HepG2 (cell line): ENCODE measurements at regions not wholly inside any gene's neighbourhood (a gene's known extent, or its start where the extent isn't known, plus 50 kb on each side); places are given as distances from the start of the nearest gene placed in this dataset.

ENCODE experiments used
- ATAC-seq: fragments of 200-7000 bp; cut with Tn5 transposase; 3 replicates; pipeline ENCODE4 v1.9.1; 2020; ENCODE audit warnings: mild to moderate bottlenecking, moderate library complexity
- BruUV-seq: library from RNA; stranded (reverse); fragments of 400-500 nt; replicated peaks from 2 replicates; lab custom pipeline; 2021; lab: Mats Ljungman, UMichigan
- CTCF ChIA-PET: fragments of 300-600 bp; formaldehyde crosslinking; extraction: SDS; loops from one replicate; lab custom pipeline; 2021; ENCODE audit warnings: low total read pairs, inconsistent platforms, low intra/inter-chr PET ratio; lab: Yijun Ruan, JAX
- POLR2A ChIA-PET: fragments of 350-600 bp; sonication (Branson Sonifier 250); formaldehyde crosslinking; loops from one replicate; lab custom pipeline; 2020; ENCODE audit warnings: antibody characterized with exemption, inconsistent platforms; lab: Yijun Ruan, JAX
- DNase-seq: peaks from one replicate; pipeline ENCODE4 v3.0.0-alpha.2; 2015; ENCODE audit warnings: low spot score
- FAIRE-seq: peaks from 3 replicates; lab custom pipeline; 2011; peaks lifted over from hg19 to GRCh38; lab: Jason Lieb, UNC
- H2AFZ ChIP-seq: one replicate; pipeline ENCODE4 v1.6.1; 2011; ENCODE audit warnings: low read length, inconsistent platforms
- H3K27ac ChIP-seq: fragments of 300-600 bp; 3 replicates; pipeline ENCODE4 v1.8.0; 2011; ENCODE audit warnings: mixed run types, mild to moderate bottlenecking, mixed read lengths, low read length, inconsistent platforms; ENCODE audit not compliant: insufficient read depth; ENCODE audit errors: extremely low read length
- H3K27me3 ChIP-seq, 2 experiments: fragments of 200-600 bp in 1 of 2; 2 replicates in 1 of 2; 3 replicates in 1 of 2; pipeline versions ENCODE4 v1.6.0 to v1.8.0; 2011; ENCODE audit warnings: low read length in 2 of 2, mild to moderate bottlenecking in 2 of 2, moderate library complexity in 2 of 2, inconsistent platforms in 1 of 2; ENCODE audit not compliant: insufficient read depth in 2 of 2, control insufficient read depth in 1 of 2
- H3K36me3 ChIP-seq, 2 experiments: fragments of 200-600 bp in 1 of 2; replicated peaks in 1 of 2; 2 replicates in 1 of 2; 3 replicates in 1 of 2; pipeline versions ENCODE4 v1.5.1 to v1.8.0; 2011; ENCODE audit warnings: low read length in 2 of 2, inconsistent platforms in 1 of 2; ENCODE audit not compliant: insufficient read depth in 2 of 2, control insufficient read depth in 1 of 2
- H3K4me1 ChIP-seq: 2 replicates; pipeline ENCODE4 v1.5.1; 2012; ENCODE audit warnings: low read length, inconsistent platforms; ENCODE audit not compliant: insufficient read depth
- H3K4me2 ChIP-seq: 2 replicates; pipeline ENCODE4 v1.6.0; 2011; ENCODE audit warnings: low read depth, low read length, inconsistent platforms
- H3K4me3 ChIP-seq, 3 experiments: fragments of 200-600 bp in 1 of 3; sonication (generic), shearing (Covaris generic) in 1 of 3; replicated peaks in 1 of 3; 2 replicates each; pipeline ENCODE4 v1.5.1; 2011 to 2016; ENCODE audit warnings: low read length in 3 of 3, inconsistent platforms in 2 of 3, low read depth in 2 of 3, mild to moderate bottlenecking in 2 of 3, control low read depth in 1 of 3, mixed read lengths in 1 of 3; ENCODE audit not compliant: insufficient read depth in 1 of 3
- H3K79me2 ChIP-seq: one replicate; pipeline ENCODE4 v1.6.1; 2011; ENCODE audit warnings: low read length, inconsistent platforms; ENCODE audit not compliant: insufficient read depth
- H3K9ac ChIP-seq: 2 replicates; pipeline ENCODE4 v1.6.0; 2011; ENCODE audit warnings: mild to moderate bottlenecking, low read depth, low read length, inconsistent platforms; ENCODE audit not compliant: insufficient read depth
- H3K9me3 ChIP-seq: 2 replicates; pipeline ENCODE4 v1.5.1; 2012; ENCODE audit warnings: mild to moderate bottlenecking, low read length
- H4K20me1 ChIP-seq: 2 replicates; pipeline ENCODE4 v1.6.0; 2011; ENCODE audit warnings: inconsistent platforms, mild to moderate bottlenecking, low read length, moderate library complexity; ENCODE audit not compliant: insufficient read depth
- FOXA3 ChIP-seq: IDR thresholded peaks from 2 replicates; pipeline ENCODE4 v1.6.1; 2016; ENCODE audit warnings: missing genetic modification reagents, missing compliant biosample characterization
- KDM5A ChIP-seq: fragments of 200-600 bp; sonication (generic); IDR thresholded peaks from 2 replicates; pipeline ENCODE4 v1.7.0; 2018; ENCODE audit warnings: antibody characterized with exemption, mild to moderate bottlenecking, low read length, borderline replicate concordance
- KLF6 ChIP-seq: IDR thresholded peaks from 2 replicates; pipeline ENCODE4 v1.8.0; 2016; ENCODE audit warnings: missing biosample characterization, missing genetic modification reagents
- PAWR ChIP-seq: sonication (generic); formaldehyde crosslinking; IDR thresholded peaks from 2 replicates; pipeline ENCODE4 v1.4.0; 2020; ENCODE audit warnings: missing genetic modification reagents, mild to moderate bottlenecking, borderline replicate concordance
- RBAK ChIP-seq: sonication (generic); formaldehyde crosslinking; IDR thresholded peaks from 2 replicates; pipeline ENCODE4 v1.5.1; 2020; ENCODE audit warnings: mild to moderate bottlenecking, missing genetic modification reagents
- RXRB ChIP-seq: IDR thresholded peaks from 2 replicates; pipeline ENCODE4 v1.6.1; 2016; ENCODE audit warnings: borderline replicate concordance, missing genetic modification reagents, missing compliant biosample characterization
- SIN3B ChIP-seq: fragments of 150-350 bp; IDR thresholded peaks from 2 replicates; pipeline ENCODE4 v1.6.1; 2014; ENCODE audit warnings: low read length
- SNAPC2 ChIP-seq: sonication (generic); formaldehyde crosslinking; IDR thresholded peaks from 2 replicates; pipeline ENCODE4 v1.8.1; 2022; ENCODE audit warnings: mild to moderate bottlenecking, missing genetic modification reagents
- SOX13 ChIP-seq, 3 experiments: fragments of 450-650 bp in 1 of 3; sonication (generic) in 1 of 3; formaldehyde crosslinking in 1 of 3; IDR thresholded peaks in 2 of 3; conservative IDR thresholded peaks in 1 of 3; 2 replicates each; pipeline versions ENCODE4 v1.5.0 to v1.6.1; 2016 to 2020; ENCODE audit warnings: antibody characterized with exemption in 1 of 3, mild to moderate bottlenecking in 1 of 3, missing compliant biosample characterization in 1 of 3, missing genetic modification reagents in 1 of 3, moderate library complexity in 1 of 3
- SOX6 ChIP-seq, 2 experiments: fragments of 450-650 bp in 1 of 2; sonication (generic) in 1 of 2; formaldehyde crosslinking in 1 of 2; IDR thresholded peaks; 2 replicates each; pipeline versions ENCODE4 v1.4.0 to v1.6.1; 2017 to 2020; ENCODE audit warnings: antibody characterized with exemption in 1 of 2, mild to moderate bottlenecking in 1 of 2, missing genetic modification reagents in 1 of 2
- STAT6 ChIP-seq: sonication (generic); formaldehyde crosslinking; IDR thresholded peaks from 2 replicates; pipeline ENCODE4 v1.4.0; 2020; ENCODE audit warnings: missing genetic modification reagents, mild to moderate bottlenecking, borderline replicate concordance
- TEAD2 ChIP-seq: sonication (generic); formaldehyde crosslinking; IDR thresholded peaks from 2 replicates; pipeline ENCODE4 v1.9.0; 2021; ENCODE audit warnings: missing genetic modification reagents
- U2AF1 ChIP-seq: fragments of 200-400 bp; formaldehyde crosslinking; optimal IDR thresholded peaks from 2 replicates; pipeline ENCODE3; 2017; ENCODE audit warnings: mild to moderate bottlenecking, low read depth, low read length
- ZNF20 ChIP-seq: sonication (generic); formaldehyde crosslinking; IDR thresholded peaks from 2 replicates; pipeline ENCODE4 v1.4.0; 2020; ENCODE audit warnings: mild to moderate bottlenecking, moderate library complexity, missing genetic modification reagents
- ZNF383 ChIP-seq: sonication (generic); formaldehyde crosslinking; IDR thresholded peaks from 2 replicates; pipeline ENCODE4 v1.4.0; 2020; ENCODE audit warnings: missing genetic modification reagents, mild to moderate bottlenecking, borderline replicate concordance
- ZNF589 ChIP-seq: sonication (generic); formaldehyde crosslinking; conservative IDR thresholded peaks from 2 replicates; pipeline ENCODE4 v1.8.0; 2022; ENCODE audit warnings: mild to moderate bottlenecking, moderate library complexity, missing genetic modification reagents
- ZNF781 ChIP-seq: sonication (generic); formaldehyde crosslinking; IDR thresholded peaks from 2 replicates; pipeline ENCODE4 v1.5.1; 2020; ENCODE audit warnings: borderline replicate concordance, mild to moderate bottlenecking, missing genetic modification reagents; ENCODE audit errors: not compliant biosample characterization
- ZNF790 ChIP-seq: sonication (generic); formaldehyde crosslinking; IDR thresholded peaks from 2 replicates; pipeline ENCODE4 v1.8.0; 2022; ENCODE audit warnings: missing genetic modification reagents, mild to moderate bottlenecking, borderline replicate concordance
- WGBS: methylation state at CpG from one replicate; pipeline ENCODE4 v1.1.6; 2017; ENCODE audit warnings: low lambda C conversion rate; 5-methylcytosine and 5-hydroxymethylcytosine counted together
- in situ Hi-C: cut with HindIII; loops from 2 replicates; pipeline ENCODE4 v1.10.0; 2017; ENCODE audit warnings: low pct_unique_long_range_greater_than_20kb; ENCODE audit not compliant: extremely low pct_ligation_motif_present
- intact Hi-C: fragments of 100-400 bp; cut with micrococcal nuclease; formaldehyde crosslinking; loops from one replicate; pipeline ENCODE4 v1.10.0; 2022; ENCODE audit not compliant: unreplicated experiment

GRCh38 chr9:82565188-82565969 is 497.6 kb downstream of the RASEF start:
- WGBS, result 66% methylated on average over 6 of the region's 6 CpGs
- ChIA-PET POLR2A (no interaction called here), CTCF (no interaction called here)
- Histone ChIP-seq H2AFZ (no peak overlapping the region), H3K4me2 (no peak overlapping the region), H3K9ac (no peak overlapping the region), H3K27ac (no peak overlapping the region), H3K4me1 (peaks cover 24% of the 10 kb centered on the region), H3K9me3 (peaks cover 11% of the 10 kb centered on the region), H4K20me1 (no peaks in the 10 kb centered on the region), H3K79me2 (peaks cover 2% of the 10 kb centered on the region), H3K4me3 (no peak overlapping the region), H3K36me3 (no peaks in the 10 kb centered on the region), H3K27me3 (no peaks in the 10 kb centered on the region)
- ATAC-seq (no peak), DNase-seq (no peak), FAIRE-seq (no peak)
- TF ChIP-seq U2AF1 (no peak), KDM5A (no peak), SOX6 (IDR thresholded peaks at IDR 0.05) (no peak), SOX6 (CRISPR knock-in tag; IDR thresholded peaks at IDR 0.05) (no peak), RBAK (CRISPR knock-in tag) (no peak), SNAPC2 (CRISPR knock-in tag) (no peak), PAWR (no peak), RXRB (CRISPR knock-in tag) (no peak), KLF6 (no peak), STAT6 (CRISPR knock-in tag) (no peak), ZNF781 (no peak), ZNF20 (CRISPR knock-in tag) (no peak), SIN3B (no peak), ZNF790 (CRISPR knock-in tag) (no peak), TEAD2 (CRISPR knock-in tag) (no peak), FOXA3 (CRISPR knock-in tag) (no peak), SOX13 (IDR thresholded peaks at IDR 0.05) (no peak), SOX13 (CRISPR knock-in tag; conservative IDR thresholded peaks at IDR 0.05 in 1 of 2, IDR thresholded peaks at IDR 0.05 in 1 of 2) (no peak), ZNF589 (CRISPR knock-in tag) (no peak), ZNF383 (CRISPR knock-in tag) (no peak)
- BruUV-seq, result no TSS peak
- intact Hi-C loops, result no loop called here
- in situ Hi-C loops, result no loop called here
